ENCODE measurements at regions not wholly inside any gene's neighbourhood (a gene's known extent, or its start where the extent isn't known, plus 50 kb on each side); places are given as distances from the start of the nearest gene placed in this dataset.

DNA sequence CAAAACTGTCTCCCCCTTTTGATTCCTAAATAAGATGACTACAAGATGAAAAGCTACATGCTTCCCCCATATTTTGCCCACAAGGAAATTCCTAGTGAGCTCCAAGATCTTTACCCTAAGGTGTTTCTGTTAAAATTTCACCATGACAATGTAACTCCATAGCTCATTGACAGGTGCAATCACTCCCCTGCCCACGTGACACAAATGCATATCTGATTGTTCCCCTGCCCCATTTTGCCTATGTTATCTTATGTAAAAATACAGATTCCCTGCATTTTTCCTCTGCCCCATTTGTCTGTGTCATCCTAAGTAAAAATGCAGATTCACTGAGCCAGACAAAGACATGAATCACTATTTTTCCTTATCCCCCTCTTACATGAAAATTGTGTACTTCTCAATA, 66.7 kb downstream of the GPRASP3 start:
- H3K79me2 ChIP-seq (ENCODE audit: insufficient read depth, low read length), result no peaks in the 10 kb centered on the region
- no peak overlapping the region for H3K18ac ChIP-seq (ENCODE audit: insufficient read length, low read depth, low read length)
- no peak overlapping the region for H3K4ac ChIP-seq (ENCODE audit: low read depth, low read length)
- peaks cover 7% of the 10 kb centered on the region for H3K9me3 ChIP-seq (ENCODE audit: control insufficient read depth, low read depth, low read length)
- H2BK12ac ChIP-seq (ENCODE audit: insufficient read length, low read depth, low read length), result no peak overlapping the region
- peak overlapping the region; percentile 25 for H3K4me2 ChIP-seq (ENCODE audit: insufficient read depth, insufficient read length, low read length)
- H3T11ph ChIP-seq (ENCODE audit: low read length), result no peak overlapping the region
- Mint-ChIP-seq H3K36me3 (ENCODE audit: insufficient read depth in 1 of 3, low read depth in 3 of 3) (peaks cover 15 to 36% (median 20%) of the 10 kb centered on the region in 3 experiments), H3K9me3 (peaks cover 65 to 66% of the 10 kb centered on the region in 2 experiments), H3K27me3 (ENCODE audit: low read depth) (no peaks in the 10 kb centered on the region), H3K4me3 (no peak overlapping the region), H3K4me1 (peaks cover 24 to 25% of the 10 kb centered on the region in 2 experiments), H3K27ac (peak overlapping the region in 1 of 3 experiments; percentile 3; a peak in 2 of 7 replicates)
- no peak overlapping the region for H2BK5ac ChIP-seq (ENCODE audit: insufficient read length, low read length)
- H2BK120ac ChIP-seq (ENCODE audit: low read depth, low read length, poor library complexity, severe bottlenecking), result no peak overlapping the region
- no peak overlapping the region for H2BK15ac ChIP-seq (ENCODE audit: low read depth, low read length)
- no peak overlapping the region for H2BK20ac ChIP-seq (ENCODE audit: low read depth, low read length, poor library complexity, severe bottlenecking)
- H3K23me2 ChIP-seq (ENCODE audit: insufficient read length, low read depth, low read length, poor library complexity, severe bottlenecking), result no peaks in the 10 kb centered on the region
- H3K79me1 ChIP-seq (ENCODE audit: insufficient read depth, low read depth, low read length, poor library complexity, severe bottlenecking), result no peaks in the 10 kb centered on the region
- WGBS (ENCODE audit: extremely low coverage, insufficient read length, low lambda C conversion rate), result no CpG with 5 or more reads among the region's 1 CpG
- TF ChIP-seq, protein P1, sequence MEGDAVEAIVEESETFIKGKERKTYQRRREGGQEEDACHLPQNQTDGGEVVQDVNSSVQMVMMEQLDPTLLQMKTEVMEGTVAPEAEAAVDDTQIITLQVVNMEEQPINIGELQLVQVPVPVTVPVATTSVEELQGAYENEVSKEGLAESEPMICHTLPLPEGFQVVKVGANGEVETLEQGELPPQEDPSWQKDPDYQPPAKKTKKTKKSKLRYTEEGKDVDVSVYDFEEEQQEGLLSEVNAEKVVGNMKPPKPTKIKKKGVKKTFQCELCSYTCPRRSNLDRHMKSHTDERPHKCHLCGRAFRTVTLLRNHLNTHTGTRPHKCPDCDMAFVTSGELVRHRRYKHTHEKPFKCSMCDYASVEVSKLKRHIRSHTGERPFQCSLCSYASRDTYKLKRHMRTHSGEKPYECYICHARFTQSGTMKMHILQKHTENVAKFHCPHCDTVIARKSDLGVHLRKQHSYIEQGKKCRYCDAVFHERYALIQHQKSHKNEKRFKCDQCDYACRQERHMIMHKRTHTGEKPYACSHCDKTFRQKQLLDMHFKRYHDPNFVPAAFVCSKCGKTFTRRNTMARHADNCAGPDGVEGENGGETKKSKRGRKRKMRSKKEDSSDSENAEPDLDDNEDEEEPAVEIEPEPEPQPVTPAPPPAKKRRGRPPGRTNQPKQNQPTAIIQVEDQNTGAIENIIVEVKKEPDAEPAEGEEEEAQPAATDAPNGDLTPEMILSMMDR (conservative IDR thresholded peaks at IDR 0.05), result no peak
- H2AK5ac ChIP-seq (ENCODE audit: insufficient read length, low read length), result no peak overlapping the region
- DNase-seq, result no peak
- H3K27ac ChIP-seq (ENCODE audit: insufficient read length, low read depth, low read length), result no peak overlapping the region
- H4K20me1 ChIP-seq (ENCODE audit: control insufficient read depth, insufficient read depth, insufficient read length), result no peaks in the 10 kb centered on the region
- H3K14ac ChIP-seq (ENCODE audit: insufficient read depth, low read length), result no peak overlapping the region
- no peak overlapping the region for H3K9ac ChIP-seq (ENCODE audit: extremely low read depth, insufficient read length, low read length)
- no peak overlapping the region for H3K23ac ChIP-seq (ENCODE audit: insufficient read length, low read depth, low read length)
- no peak overlapping the region for H2AFZ ChIP-seq (ENCODE audit: low read length)
- H3K56ac ChIP-seq (ENCODE audit: insufficient read length, low read depth, low read length), result no peak overlapping the region
- no peak overlapping the region for H4K91ac ChIP-seq (ENCODE audit: insufficient read length, low read depth, low read length)
- no peaks in the 10 kb centered on the region for H3K27me3 ChIP-seq (ENCODE audit: insufficient read depth, low read length)
- H4K8ac ChIP-seq (replicated peaks; ENCODE audit: insufficient read length, low read depth, low read length), result no peak overlapping the region
- no peaks in the 10 kb centered on the region for H3K4me1 ChIP-seq (ENCODE audit: insufficient read depth, low read length)
- H4K5ac ChIP-seq (ENCODE audit: insufficient read length, low read depth, low read length), result no peak overlapping the region

All from H9 (cell line).